ENCODE measurements at regions not wholly inside any gene's neighbourhood (a gene's known extent, or its start where the extent isn't known, plus 50 kb on each side); places are given as distances from the start of the nearest gene placed in this dataset.

DNA sequence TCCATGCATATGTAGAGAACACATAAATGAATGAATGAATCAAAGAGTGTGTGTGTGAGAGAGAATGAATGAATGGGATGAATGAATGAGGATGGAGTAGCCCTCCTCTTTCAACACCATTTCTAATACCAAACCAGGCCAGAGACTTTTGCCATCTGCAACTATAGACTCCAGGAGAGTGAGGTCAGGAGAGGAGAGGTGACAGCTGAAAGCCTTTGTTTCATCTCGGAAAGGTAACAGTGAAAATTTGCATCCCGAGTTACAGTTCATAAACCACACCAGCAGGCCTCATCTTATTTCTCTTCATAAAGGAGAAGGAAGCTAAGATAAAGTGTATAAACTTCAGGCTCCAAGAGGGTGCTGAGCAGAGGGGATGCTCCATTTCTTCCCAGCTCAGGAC is 255.3 kb upstream of the KLF4 start:
- TF ChIP-seq, protein P1, sequence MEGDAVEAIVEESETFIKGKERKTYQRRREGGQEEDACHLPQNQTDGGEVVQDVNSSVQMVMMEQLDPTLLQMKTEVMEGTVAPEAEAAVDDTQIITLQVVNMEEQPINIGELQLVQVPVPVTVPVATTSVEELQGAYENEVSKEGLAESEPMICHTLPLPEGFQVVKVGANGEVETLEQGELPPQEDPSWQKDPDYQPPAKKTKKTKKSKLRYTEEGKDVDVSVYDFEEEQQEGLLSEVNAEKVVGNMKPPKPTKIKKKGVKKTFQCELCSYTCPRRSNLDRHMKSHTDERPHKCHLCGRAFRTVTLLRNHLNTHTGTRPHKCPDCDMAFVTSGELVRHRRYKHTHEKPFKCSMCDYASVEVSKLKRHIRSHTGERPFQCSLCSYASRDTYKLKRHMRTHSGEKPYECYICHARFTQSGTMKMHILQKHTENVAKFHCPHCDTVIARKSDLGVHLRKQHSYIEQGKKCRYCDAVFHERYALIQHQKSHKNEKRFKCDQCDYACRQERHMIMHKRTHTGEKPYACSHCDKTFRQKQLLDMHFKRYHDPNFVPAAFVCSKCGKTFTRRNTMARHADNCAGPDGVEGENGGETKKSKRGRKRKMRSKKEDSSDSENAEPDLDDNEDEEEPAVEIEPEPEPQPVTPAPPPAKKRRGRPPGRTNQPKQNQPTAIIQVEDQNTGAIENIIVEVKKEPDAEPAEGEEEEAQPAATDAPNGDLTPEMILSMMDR (IDR thresholded peaks at IDR 0.05) = no peak
- TF ChIP-seq POLR2A (IDR thresholded peaks at IDR 0.05) = no peak

All from adrenal gland (tissue), 5 donors.